Breast epithelium (tissue), 3 donors: ENCODE measurements at regions not wholly inside any gene's neighbourhood (a gene's known extent, or its start where the extent isn't known, plus 50 kb on each side); places are given as distances from the start of the nearest gene placed in this dataset.

ENCODE experiments used
- CTCF ChIP-seq, 3 donors: fragments of 450-650 bp; IDR thresholded peaks; one replicate each; pipeline ENCODE4 v1.5.1; 2016 to 2017; ENCODE audit warnings: antibody characterized with exemption in 3 of 3, mild to moderate bottlenecking in 3 of 3, moderate library complexity in 3 of 3
- POLR2A ChIP-seq: fragments of 450-650 bp; IDR thresholded peaks from one replicate; pipeline ENCODE4 v1.6.1; 2016; ENCODE audit warnings: antibody characterized with exemption, mild to moderate bottlenecking, moderate library complexity

GRCh38 chr13:111963031-111963430 is 103.9 kb upstream of the SOX1 start:
- TF ChIP-seq CTCF (IDR thresholded peaks at IDR 0.05), result no peak
- TF ChIP-seq POLR2A, result no peak
